Muscle of leg (tissue), 3 donors: ENCODE measurements at regions not wholly inside any gene's neighbourhood (a gene's known extent, or its start where the extent isn't known, plus 50 kb on each side); places are given as distances from the start of the nearest gene placed in this dataset.

Experiments used
- DNase-seq: peaks from one replicate; pipeline ENCODE4 v3.0.0; 2013
- H3K27ac ChIP-seq: one replicate; pipeline ENCODE4 v1.5.1; 2013; ENCODE audit warnings: mild to moderate bottlenecking, low read length, control low read depth
- H3K27me3 ChIP-seq: one replicate; pipeline ENCODE4 v1.6.1; 2013; ENCODE audit warnings: low read length; ENCODE audit not compliant: control insufficient read depth, insufficient read depth
- H3K36me3 ChIP-seq: one replicate; pipeline ENCODE4 v1.6.1; 2013; ENCODE audit warnings: low read length; ENCODE audit not compliant: control insufficient read depth, insufficient read depth
- H3K4me1 ChIP-seq: one replicate; pipeline ENCODE4 v1.6.1; 2013; ENCODE audit warnings: low read length; ENCODE audit not compliant: control insufficient read depth, insufficient read depth
- H3K4me3 ChIP-seq: one replicate; pipeline ENCODE4 v1.5.1; 2013; ENCODE audit warnings: low read length, control low read depth
- H3K9me3 ChIP-seq: replicated peaks from 2 replicates; pipeline ENCODE4 v1.6.1; 2013; ENCODE audit warnings: low read depth, low read length; ENCODE audit not compliant: control insufficient read depth
- WGBS: methylation state at CpG from one replicate; pipeline ENCODE4 v1.1.5; 2013; ENCODE audit warnings: missing lambda C conversion rate; ENCODE audit not compliant: insufficient coverage; 5-methylcytosine and 5-hydroxymethylcytosine counted together

- Histone ChIP-seq H3K36me3 (no peaks in the 10 kb centered on the region), H3K27me3 (no peaks in the 10 kb centered on the region), H3K27ac (no peak overlapping the region), H3K9me3 (no peaks in the 10 kb centered on the region), H3K4me3 (no peak overlapping the region), H3K4me1 (no peaks in the 10 kb centered on the region)
- DNase-seq, result no peak
- no CpG with 5 or more reads among the region's 1 CpG for WGBS
These were observed 336.7 kb downstream of the CBLN4 start for GRCh38 chr20:55668631-55669030.

DNA sequence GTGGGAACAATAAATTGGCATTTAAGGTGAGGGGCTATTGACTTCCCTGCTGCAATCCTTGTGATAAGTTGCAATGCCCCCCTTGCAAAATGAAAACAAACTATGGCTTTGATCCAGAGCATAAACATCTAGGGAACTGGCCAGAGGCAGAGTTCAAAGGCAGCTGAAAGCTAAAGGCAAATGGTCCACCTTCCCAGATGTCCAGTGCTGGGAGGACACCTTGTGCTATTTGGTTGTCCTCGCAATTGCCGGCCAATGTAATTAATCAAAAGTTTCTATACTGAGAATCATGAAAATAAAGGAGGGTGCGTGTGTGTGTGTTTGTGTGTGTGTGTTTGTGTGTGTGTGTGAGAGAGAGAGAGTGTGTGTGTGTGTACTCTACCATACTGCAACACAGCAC is 337.4 kb downstream of the CBLN4 start:
- H3K4me3 ChIP-seq, result no peak overlapping the region
- H3K9me3 ChIP-seq, result no peaks in the 10 kb centered on the region
- DNase-seq, result no peak
- no peaks in the 10 kb centered on the region for H3K27me3 ChIP-seq
- no peak overlapping the region for H3K27ac ChIP-seq
- WGBS, result no CpG with 5 or more reads among the region's 3 CpGs
- H3K4me1 ChIP-seq, result no peaks in the 10 kb centered on the region
- no peaks in the 10 kb centered on the region for H3K36me3 ChIP-seq

GRCh38 chr20:55667024-55667423 is 338.3 kb downstream of the CBLN4 start:
- Histone ChIP-seq H3K27ac (no peak overlapping the region), H3K4me3 (no peak overlapping the region), H3K9me3 (no peaks in the 10 kb centered on the region), H3K36me3 (no peaks in the 10 kb centered on the region), H3K4me1 (no peaks in the 10 kb centered on the region), H3K27me3 (no peaks in the 10 kb centered on the region)
- WGBS, result 66% methylated on average over 4 of the region's 4 CpGs
- no peak for DNase-seq

GRCh38 chr20:55656231-55656775 is 349.0 kb downstream of the CBLN4 start:
- H3K4me3 ChIP-seq, result no peak overlapping the region
- no peaks in the 10 kb centered on the region for H3K36me3 ChIP-seq
- H3K27me3 ChIP-seq, result no peaks in the 10 kb centered on the region
- 21% methylated on average over 2 of the region's 3 CpGs for WGBS
- no peaks in the 10 kb centered on the region for H3K9me3 ChIP-seq
- no peaks in the 10 kb centered on the region for H3K4me1 ChIP-seq
- no peak for DNase-seq
- H3K27ac ChIP-seq, result no peak overlapping the region

DNA sequence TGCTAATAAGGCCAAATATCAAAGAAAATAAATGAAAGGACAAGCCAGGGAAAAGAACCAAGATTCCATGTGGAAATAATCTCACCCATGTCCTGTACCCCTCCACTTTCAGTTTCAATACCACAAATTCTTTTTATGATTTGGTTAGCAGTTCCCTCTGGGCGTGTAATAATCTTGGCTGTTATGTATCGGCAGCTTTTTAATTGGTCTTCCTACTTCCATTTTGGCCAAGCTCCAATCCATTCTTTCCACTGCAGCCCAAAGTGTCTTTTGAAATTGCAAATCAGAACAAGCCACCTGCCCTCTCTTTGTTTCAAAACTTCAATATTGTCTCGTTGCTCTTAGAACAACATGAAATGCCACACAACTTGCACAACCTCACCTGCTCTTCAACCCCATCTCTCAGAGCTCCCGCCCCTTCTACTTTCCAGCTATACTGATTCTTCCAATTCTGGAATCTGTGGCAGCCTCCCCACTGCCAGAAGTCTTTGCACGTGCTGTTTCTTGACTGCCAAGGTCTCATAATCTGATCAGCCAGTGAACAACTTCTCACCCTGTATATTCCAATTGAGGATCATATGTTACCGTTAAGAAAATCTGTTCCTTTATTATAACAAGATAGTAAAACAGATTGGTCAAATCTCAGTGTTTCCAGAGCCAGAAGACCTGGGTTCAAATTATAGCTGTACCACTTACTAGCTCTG is 354.5 kb downstream of the CBLN4 start:
- 53% methylated on average over 3 of the region's 6 CpGs for WGBS
- DNase-seq, result peak; percentile 47
- no peaks in the 10 kb centered on the region for H3K4me1 ChIP-seq

DNA sequence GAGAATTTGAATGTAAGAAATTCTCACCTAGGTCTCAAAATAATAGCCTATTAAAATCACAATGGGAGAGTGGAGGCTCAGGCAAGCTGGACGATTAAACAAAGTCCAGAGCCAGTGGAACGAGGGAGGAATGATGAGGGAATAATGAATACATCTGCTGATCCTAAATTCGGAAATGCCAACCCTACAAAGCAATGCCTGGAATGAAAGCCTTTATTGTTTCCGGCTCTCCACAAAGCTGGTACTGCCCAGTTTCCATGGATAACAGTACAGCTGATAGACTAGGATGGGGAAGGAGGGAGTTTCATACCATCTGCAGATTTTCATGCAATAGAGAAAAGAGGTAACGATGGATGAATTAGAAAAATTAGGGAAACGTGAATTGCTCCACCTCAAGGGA is 356.1 kb downstream of the CBLN4 start:
- WGBS, result 20% methylated on average over 1 of the region's 6 CpGs
- Histone ChIP-seq H3K27me3 (no peaks in the 10 kb centered on the region), H3K36me3 (no peaks in the 10 kb centered on the region), H3K4me1 (no peaks in the 10 kb centered on the region), H3K4me3 (no peak overlapping the region), H3K27ac (no peak overlapping the region), H3K9me3 (peaks cover 2% of the 10 kb centered on the region)
- DNase-seq, result peak; percentile 69

More for the DNA sequence above, 354.5 kb downstream of the CBLN4 start:
- Histone ChIP-seq H3K36me3 (no peaks in the 10 kb centered on the region), H3K9me3 (peaks cover 2% of the 10 kb centered on the region), H3K27ac (no peak overlapping the region), H3K4me3 (no peak overlapping the region), H3K27me3 (no peaks in the 10 kb centered on the region)

GRCh38 chr20:55646851-55647250 is 358.5 kb downstream of the CBLN4 start:
- WGBS, result 60% methylated on average over 1 of the region's 4 CpGs
- H3K27ac ChIP-seq, result no peak overlapping the region

GRCh38 chr20:55641497-55641896 is 363.8 kb downstream of the CBLN4 start:
- Histone ChIP-seq H3K36me3 (no peaks in the 10 kb centered on the region), H3K27ac (no peak overlapping the region), H3K9me3 (no peaks in the 10 kb centered on the region), H3K4me1 (no peaks in the 10 kb centered on the region), H3K4me3 (no peak overlapping the region), H3K27me3 (no peaks in the 10 kb centered on the region)
- DNase-seq, result no peak
- no CpG with 5 or more reads among the region's 1 CpG for WGBS

More at GRCh38 chr20:55646851-55647250, 358.5 kb downstream of the CBLN4 start:
- Histone ChIP-seq H3K4me3 (no peak overlapping the region), H3K4me1 (no peaks in the 10 kb centered on the region), H3K36me3 (no peaks in the 10 kb centered on the region), H3K27me3 (no peaks in the 10 kb centered on the region), H3K9me3 (peaks cover 2% of the 10 kb centered on the region)
- DNase-seq, result no peak

DNA sequence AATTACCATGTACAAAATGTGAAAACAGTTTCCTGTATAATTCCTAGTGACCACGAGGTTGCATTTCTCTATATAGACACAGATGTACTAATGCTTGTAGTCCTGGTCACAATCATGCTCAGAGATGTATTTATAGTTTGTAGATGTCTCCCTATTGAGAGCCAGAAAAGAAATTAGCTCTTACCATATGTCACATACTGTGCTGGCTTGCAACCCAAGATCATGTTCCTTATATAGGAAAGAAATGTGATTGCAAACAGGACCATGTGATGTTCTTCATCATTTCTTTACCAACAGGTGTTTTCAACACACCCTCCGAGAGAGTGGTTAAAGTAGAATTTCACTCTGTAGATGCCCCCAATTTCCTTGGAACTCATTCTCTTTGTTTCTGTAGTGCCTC is 369.4 kb downstream of the CBLN4 start:
- WGBS, result 60% methylated on average over 1 of the region's 2 CpGs
- no peaks in the 10 kb centered on the region for H3K9me3 ChIP-seq

GRCh38 chr20:55632592-55632991 is 372.7 kb downstream of the CBLN4 start:
- H3K27me3 ChIP-seq, result no peaks in the 10 kb centered on the region
- H3K4me1 ChIP-seq, result no peaks in the 10 kb centered on the region
- H3K4me3 ChIP-seq, result no peak overlapping the region
- WGBS, result 94% methylated on average over 5 of the region's 6 CpGs
- H3K9me3 ChIP-seq, result no peaks in the 10 kb centered on the region
- H3K27ac ChIP-seq, result no peak overlapping the region
- no peaks in the 10 kb centered on the region for H3K36me3 ChIP-seq
- no peak for DNase-seq

More for the DNA sequence above, 369.4 kb downstream of the CBLN4 start:
- Histone ChIP-seq H3K4me1 (no peaks in the 10 kb centered on the region), H3K27me3 (no peaks in the 10 kb centered on the region), H3K27ac (no peak overlapping the region), H3K36me3 (no peaks in the 10 kb centered on the region), H3K4me3 (no peak overlapping the region)
- DNase-seq, result no peak
